GM12878 (cell line): ENCODE measurements at regions not wholly inside any gene's neighbourhood (a gene's known extent, or its start where the extent isn't known, plus 50 kb on each side); places are given as distances from the start of the nearest gene placed in this dataset.
A peak's percentile ranks its signal among the peaks of the same experiment; 100 is the strongest.

Source experiments
- CBFB ChIP-seq: IDR thresholded peaks from 2 replicates; pipeline ENCODE4 v1.6.1; 2016; ENCODE audit warnings: antibody characterized with exemption, low read depth
- EGR1 ChIP-seq, 2 experiments: IDR thresholded peaks; 1 replicate in 1 of 2; 2 replicates in 1 of 2; pipeline ENCODE4 v1.6.1; 2011 to 2012; ENCODE audit warnings: low read depth in 2 of 2, low read length in 2 of 2, borderline replicate concordance in 1 of 2, mild to moderate bottlenecking in 1 of 2, moderate library complexity in 1 of 2
- EP300 ChIP-seq, 2 experiments: fragments of 150-350 bp in 1 of 2; IDR thresholded peaks; 2 replicates each; pipeline ENCODE4 v1.6.1; 2011 to 2012; ENCODE audit warnings: low read depth in 2 of 2, low read length in 2 of 2, borderline replicate concordance in 1 of 2, improper control_type of control experiment in 1 of 2, inconsistent platforms in 1 of 2; ENCODE audit not compliant: control insufficient read depth in 1 of 2
- FOXM1 ChIP-seq: IDR thresholded peaks from 2 replicates; pipeline ENCODE4 v1.6.1; 2012; ENCODE audit warnings: low read depth, mild to moderate bottlenecking, inconsistent platforms, low read length, moderate library complexity
- IKZF1 ChIP-seq: fragments of 450-650 bp; conservative IDR thresholded peaks from 2 replicates; pipeline ENCODE4 v1.6.1; 2017; ENCODE audit warnings: antibody characterized with exemption, mild to moderate bottlenecking
- NBN ChIP-seq: fragments of 450-650 bp; IDR thresholded peaks from 2 replicates; pipeline ENCODE4 v1.6.1; 2016
- RFX5 ChIP-seq: IDR thresholded peaks from 2 replicates; pipeline ENCODE4 v1.6.1; 2011; ENCODE audit warnings: low read depth, low read length, improper control_type of control experiment
- SPI1 ChIP-seq: IDR thresholded peaks from 2 replicates; pipeline ENCODE4 v1.6.1; 2011; ENCODE audit warnings: low read depth, mild to moderate bottlenecking, low read length, moderate library complexity, borderline replicate concordance; ENCODE audit not compliant: insufficient read depth
- STAT1 ChIP-seq: fragments of 450-650 bp; conservative IDR thresholded peaks from 2 replicates; pipeline ENCODE4 v1.6.1; 2014; ENCODE audit warnings: antibody characterized with exemption, mild to moderate bottlenecking
- TF ChIP-seq, protein P1 (sequence below): IDR thresholded peaks from 2 replicates; pipeline ENCODE4 v1.6.1; 2011; ENCODE audit warnings: borderline replicate concordance, low read depth, mild to moderate bottlenecking, moderate library complexity, low read length; ENCODE audit not compliant: insufficient read depth, poor library complexity, severe bottlenecking
- TF ChIP-seq, protein P2 (sequence below): IDR thresholded peaks from 2 replicates; pipeline ENCODE4 v1.6.1; 2012; ENCODE audit warnings: low read length, inconsistent platforms
- TF ChIP-seq, protein P3 (sequence below): fragments of 450-650 bp; IDR thresholded peaks from 2 replicates; pipeline ENCODE4 v1.6.1; 2018; ENCODE audit warnings: borderline replicate concordance, mild to moderate bottlenecking; ENCODE audit not compliant: partially characterized antibody
- TF ChIP-seq, protein P4 (sequence below): fragments of 450-650 bp; IDR thresholded peaks from 2 replicates; pipeline ENCODE4 v1.6.1; 2017; ENCODE audit warnings: mild to moderate bottlenecking, low read depth, inconsistent platforms; ENCODE audit not compliant: poor library complexity, severe bottlenecking
- TF ChIP-seq, protein P5 (sequence below): fragments of 450-650 bp; IDR thresholded peaks from 2 replicates; pipeline ENCODE4 v1.6.1; 2017; ENCODE audit warnings: antibody characterized with exemption, mild to moderate bottlenecking, moderate library complexity
- TF ChIP-seq, protein P6 (sequence below): fragments of 450-650 bp; formaldehyde crosslinking; IDR thresholded peaks from 2 replicates; pipeline ENCODE4 v1.4.0; 2022; ENCODE audit warnings: mild to moderate bottlenecking, moderate library complexity

DNA sequence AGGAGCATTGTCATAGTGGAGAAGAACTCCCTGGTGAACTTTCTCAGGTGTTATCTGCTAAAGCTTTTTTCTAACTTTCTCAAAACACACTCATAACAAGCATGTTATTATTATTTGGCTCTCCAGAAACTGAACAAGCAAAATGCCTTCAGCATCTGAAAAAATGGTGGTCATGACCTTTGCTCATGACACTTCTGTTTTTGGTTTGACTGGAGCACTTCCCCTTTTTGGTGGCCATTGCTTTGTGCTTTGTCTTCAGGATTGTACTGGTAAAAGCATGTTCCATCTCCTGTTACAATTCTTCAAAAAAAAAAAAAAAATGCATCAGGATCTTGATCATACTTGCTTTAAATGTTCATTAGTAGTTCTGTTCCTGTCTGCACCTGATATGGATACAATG is 1241.6 kb upstream of the USP15 start (continued):
- TF ChIP-seq, protein P1, sequence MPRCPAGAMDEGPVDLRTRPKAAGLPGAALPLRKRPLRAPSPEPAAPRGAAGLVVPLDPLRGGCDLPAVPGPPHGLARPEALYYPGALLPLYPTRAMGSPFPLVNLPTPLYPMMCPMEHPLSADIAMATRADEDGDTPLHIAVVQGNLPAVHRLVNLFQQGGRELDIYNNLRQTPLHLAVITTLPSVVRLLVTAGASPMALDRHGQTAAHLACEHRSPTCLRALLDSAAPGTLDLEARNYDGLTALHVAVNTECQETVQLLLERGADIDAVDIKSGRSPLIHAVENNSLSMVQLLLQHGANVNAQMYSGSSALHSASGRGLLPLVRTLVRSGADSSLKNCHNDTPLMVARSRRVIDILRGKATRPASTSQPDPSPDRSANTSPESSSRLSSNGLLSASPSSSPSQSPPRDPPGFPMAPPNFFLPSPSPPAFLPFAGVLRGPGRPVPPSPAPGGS: no peak
- peak in 1 of 2 experiments; percentile 85; a peak in 2 of 4 replicates for TF ChIP-seq EP300 (IDR thresholded peaks at IDR 0.05; ENCODE audit: borderline replicate concordance in 1 of 2, control insufficient read depth in 1 of 2, low read depth in 2 of 2, low read length in 2 of 2)
- TF ChIP-seq SPI1: peak; percentile 96
- TF ChIP-seq, protein P2, sequence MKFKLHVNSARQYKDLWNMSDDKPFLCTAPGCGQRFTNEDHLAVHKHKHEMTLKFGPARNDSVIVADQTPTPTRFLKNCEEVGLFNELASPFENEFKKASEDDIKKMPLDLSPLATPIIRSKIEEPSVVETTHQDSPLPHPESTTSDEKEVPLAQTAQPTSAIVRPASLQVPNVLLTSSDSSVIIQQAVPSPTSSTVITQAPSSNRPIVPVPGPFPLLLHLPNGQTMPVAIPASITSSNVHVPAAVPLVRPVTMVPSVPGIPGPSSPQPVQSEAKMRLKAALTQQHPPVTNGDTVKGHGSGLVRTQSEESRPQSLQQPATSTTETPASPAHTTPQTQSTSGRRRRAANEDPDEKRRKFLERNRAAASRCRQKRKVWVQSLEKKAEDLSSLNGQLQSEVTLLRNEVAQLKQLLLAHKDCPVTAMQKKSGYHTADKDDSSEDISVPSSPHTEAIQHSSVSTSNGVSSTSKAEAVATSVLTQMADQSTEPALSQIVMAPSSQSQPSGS: peak; percentile 35; the same call in 1 of the 2 replicates
- TF ChIP-seq, protein P3, sequence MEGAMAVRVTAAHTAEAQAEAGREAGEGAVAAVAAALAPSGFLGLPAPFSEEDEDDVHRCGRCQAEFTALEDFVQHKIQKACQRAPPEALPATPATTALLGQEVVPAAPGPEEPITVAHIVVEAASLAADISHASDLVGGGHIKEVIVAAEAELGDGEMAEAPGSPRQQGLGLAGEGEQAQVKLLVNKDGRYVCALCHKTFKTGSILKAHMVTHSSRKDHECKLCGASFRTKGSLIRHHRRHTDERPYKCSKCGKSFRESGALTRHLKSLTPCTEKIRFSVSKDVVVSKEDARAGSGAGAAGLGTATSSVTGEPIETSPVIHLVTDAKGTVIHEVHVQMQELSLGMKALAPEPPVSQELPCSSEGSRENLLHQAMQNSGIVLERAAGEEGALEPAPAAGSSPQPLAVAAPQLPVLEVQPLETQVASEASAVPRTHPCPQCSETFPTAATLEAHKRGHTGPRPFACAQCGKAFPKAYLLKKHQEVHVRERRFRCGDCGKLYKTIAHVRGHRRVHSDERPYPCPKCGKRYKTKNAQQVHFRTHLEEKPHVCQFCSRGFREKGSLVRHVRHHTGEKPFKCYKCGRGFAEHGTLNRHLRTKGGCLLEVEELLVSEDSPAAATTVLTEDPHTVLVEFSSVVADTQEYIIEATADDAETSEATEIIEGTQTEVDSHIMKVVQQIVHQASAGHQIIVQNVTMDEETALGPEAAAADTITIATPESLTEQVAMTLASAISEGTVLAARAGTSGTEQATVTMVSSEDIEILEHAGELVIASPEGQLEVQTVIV: no peak
- TF ChIP-seq, protein P4, sequence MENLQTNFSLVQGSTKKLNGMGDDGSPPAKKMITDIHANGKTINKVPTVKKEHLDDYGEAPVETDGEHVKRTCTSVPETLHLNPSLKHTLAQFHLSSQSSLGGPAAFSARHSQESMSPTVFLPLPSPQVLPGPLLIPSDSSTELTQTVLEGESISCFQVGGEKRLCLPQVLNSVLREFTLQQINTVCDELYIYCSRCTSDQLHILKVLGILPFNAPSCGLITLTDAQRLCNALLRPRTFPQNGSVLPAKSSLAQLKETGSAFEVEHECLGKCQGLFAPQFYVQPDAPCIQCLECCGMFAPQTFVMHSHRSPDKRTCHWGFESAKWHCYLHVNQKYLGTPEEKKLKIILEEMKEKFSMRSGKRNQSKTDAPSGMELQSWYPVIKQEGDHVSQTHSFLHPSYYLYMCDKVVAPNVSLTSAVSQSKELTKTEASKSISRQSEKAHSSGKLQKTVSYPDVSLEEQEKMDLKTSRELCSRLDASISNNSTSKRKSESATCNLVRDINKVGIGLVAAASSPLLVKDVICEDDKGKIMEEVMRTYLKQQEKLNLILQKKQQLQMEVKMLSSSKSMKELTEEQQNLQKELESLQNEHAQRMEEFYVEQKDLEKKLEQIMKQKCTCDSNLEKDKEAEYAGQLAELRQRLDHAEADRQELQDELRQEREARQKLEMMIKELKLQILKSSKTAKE: no peak
- TF ChIP-seq NBN: no peak
- TF ChIP-seq EGR1 (IDR thresholded peaks at IDR 0.05; ENCODE audit: borderline replicate concordance in 1 of 2, low read depth in 2 of 2, low read length in 2 of 2): no peak
- TF ChIP-seq, protein P5, sequence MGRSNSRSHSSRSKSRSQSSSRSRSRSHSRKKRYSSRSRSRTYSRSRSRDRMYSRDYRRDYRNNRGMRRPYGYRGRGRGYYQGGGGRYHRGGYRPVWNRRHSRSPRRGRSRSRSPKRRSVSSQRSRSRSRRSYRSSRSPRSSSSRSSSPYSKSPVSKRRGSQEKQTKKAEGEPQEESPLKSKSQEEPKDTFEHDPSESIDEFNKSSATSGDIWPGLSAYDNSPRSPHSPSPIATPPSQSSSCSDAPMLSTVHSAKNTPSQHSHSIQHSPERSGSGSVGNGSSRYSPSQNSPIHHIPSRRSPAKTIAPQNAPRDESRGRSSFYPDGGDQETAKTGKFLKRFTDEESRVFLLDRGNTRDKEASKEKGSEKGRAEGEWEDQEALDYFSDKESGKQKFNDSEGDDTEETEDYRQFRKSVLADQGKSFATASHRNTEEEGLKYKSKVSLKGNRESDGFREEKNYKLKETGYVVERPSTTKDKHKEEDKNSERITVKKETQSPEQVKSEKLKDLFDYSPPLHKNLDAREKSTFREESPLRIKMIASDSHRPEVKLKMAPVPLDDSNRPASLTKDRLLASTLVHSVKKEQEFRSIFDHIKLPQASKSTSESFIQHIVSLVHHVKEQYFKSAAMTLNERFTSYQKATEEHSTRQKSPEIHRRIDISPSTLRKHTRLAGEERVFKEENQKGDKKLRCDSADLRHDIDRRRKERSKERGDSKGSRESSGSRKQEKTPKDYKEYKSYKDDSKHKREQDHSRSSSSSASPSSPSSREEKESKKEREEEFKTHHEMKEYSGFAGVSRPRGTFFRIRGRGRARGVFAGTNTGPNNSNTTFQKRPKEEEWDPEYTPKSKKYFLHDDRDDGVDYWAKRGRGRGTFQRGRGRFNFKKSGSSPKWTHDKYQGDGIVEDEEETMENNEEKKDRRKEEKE: no peak
- no peak for TF ChIP-seq FOXM1
- 0 out of 2 replicates have a peak, but pooled peaks have one; percentile 17 for TF ChIP-seq IKZF1
- no peak for TF ChIP-seq CBFB
- TF ChIP-seq RFX5: no peak
- TF ChIP-seq STAT1: no peak
- TF ChIP-seq, protein P6, sequence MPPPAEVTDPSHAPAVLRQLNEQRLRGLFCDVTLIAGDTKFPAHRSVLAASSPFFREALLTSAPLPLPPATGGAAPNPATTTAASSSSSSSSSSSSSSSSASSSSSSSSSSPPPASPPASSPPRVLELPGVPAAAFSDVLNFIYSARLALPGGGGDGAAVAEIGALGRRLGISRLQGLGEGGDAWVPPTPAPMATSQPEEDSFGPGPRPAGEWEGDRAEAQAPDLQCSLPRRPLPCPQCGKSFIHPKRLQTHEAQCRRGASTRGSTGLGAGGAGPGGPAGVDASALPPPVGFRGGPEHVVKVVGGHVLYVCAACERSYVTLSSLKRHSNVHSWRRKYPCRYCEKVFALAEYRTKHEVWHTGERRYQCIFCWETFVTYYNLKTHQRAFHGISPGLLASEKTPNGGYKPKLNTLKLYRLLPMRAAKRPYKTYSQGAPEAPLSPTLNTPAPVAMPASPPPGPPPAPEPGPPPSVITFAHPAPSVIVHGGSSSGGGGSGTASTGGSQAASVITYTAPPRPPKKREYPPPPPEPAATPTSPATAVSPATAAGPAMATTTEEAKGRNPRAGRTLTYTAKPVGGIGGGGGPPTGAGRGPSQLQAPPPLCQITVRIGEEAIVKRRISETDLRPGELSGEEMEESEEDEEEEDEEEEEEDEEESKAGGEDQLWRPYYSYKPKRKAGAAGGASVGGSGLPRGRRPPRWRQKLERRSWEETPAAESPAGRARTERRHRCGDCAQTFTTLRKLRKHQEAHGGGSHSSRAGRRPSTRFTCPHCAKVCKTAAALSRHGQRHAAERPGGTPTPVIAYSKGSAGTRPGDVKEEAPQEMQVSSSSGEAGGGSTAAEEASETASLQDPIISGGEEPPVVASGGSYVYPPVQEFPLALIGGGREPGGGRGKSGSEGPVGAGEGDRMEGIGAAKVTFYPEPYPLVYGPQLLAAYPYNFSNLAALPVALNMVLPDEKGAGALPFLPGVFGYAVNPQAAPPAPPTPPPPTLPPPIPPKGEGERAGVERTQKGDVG: no peak
